Renal cortical epithelial cell (primary cell): ENCODE measurements at regions not wholly inside any gene's neighbourhood (a gene's known extent, or its start where the extent isn't known, plus 50 kb on each side); places are given as distances from the start of the nearest gene placed in this dataset.

Experiments
- DNase-seq: peaks from one replicate; pipeline ENCODE4 v3.0.0-alpha.2; 2011; ENCODE audit warnings: low read depth

DNA sequence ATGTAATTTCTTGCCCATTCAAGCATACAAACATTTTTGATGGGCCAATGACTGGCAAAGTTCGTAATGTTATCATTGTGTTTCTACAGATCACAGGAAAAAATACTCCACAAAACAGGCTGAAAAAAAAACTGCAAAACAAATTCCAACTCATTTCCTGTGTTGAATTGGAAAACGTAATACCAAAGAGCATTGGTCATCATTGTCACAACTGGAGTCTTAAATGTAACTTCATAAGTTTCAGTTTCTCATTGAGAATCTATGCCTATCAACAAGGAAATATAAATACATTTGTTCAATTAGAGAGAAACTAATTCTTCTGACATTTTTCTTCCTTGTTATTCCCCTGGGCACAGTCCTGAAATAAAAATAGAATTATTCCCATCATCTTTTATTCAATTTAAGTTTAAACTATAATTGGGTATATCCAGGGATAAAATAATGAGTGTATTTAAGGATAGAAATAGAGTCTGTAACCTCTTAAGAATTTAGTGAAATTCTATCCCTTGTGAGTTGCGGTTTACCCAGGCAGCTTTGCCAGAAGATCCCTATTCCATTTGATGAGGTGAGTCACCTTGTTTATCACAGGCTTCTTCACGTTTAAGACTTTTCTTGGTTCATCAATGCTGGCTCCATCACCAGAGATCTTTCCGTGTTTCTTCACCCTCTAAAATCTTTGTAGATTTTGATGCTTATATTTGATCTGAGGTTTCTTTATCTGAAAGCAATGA lies 112.7 kb upstream of the ITGA1 start:
- DNase-seq: peak; percentile 86

DNA sequence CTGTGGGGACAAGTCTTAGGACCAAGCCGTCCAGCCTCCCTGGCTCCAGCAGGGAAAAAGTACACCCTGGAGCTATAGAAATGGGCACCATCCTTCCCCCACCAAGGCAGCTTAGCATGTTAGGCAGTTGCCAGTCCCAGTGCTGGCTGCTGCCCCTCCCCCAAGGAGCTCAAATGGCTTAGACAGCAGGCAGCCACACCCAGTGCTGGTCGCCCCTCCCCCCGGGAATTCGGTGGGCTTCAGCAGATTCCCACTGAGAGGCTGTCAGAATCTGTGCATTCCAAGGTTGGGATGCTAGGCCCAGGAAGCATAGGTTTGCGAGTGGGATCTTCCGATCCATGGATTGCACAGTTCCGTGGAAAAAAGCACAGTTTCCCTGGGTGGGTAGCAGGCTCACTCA lies 105.2 kb upstream of the ITGA1 start:
- no peak for DNase-seq

DNA sequence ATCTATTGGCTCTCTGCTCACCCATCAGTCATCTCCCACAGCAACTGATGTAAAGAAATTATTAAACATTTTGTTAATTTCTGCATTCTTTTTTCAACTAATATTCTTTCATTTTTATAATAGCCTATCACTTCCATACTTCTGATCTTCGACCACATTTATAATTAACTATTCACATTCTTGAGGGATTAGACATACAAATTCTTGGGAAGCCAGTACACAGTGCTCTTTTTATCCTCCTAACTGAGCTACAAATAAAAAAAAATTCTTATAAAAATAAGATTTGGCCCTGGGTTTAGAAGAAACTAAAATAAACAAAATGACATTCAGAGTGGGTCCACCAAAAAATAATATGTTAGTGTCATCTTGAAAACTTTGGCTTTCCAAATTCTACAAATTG lies 103.7 kb upstream of the ITGA1 start:
- peak; percentile 63 for DNase-seq

DNA sequence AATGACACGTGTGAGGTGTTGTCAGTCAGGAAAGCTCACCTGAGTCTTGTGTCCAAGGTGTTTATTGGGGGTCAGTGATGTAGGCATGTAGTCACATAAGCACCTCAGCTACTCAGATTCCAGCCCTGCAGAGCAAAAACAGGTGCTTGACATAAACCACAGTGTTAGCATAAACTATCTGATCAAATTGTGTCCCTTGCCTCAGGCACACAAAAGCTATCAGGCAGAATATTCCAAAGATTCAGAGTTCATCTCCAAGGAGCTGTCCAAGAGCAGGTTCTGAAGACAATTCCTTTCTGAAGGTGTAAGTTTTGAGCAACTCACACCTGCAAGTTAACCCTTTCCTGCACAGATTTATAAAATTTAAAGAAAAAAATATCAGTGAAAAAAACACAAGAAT lies 102.2 kb upstream of the ITGA1 start:
- DNase-seq: no peak

DNA sequence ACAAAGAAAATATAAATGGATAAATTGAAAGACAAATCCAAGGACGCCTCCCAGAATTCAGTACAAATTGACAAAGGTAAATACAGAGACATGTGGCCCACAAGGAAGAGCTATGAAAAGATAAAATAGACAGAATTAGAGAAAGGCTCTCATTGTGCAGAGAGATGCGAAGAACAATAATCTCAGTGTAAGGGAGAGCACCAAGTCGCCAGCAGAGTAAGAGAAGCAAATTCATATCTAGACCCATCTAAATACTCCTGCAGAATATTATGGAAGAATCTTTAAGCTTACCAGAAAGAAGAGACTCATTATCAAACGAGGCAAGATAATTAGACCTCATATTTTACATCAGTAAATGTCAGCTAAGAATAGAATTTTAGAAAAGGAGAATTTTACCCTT lies 101.7 kb upstream of the ITGA1 start:
- no peak for DNase-seq

DNA sequence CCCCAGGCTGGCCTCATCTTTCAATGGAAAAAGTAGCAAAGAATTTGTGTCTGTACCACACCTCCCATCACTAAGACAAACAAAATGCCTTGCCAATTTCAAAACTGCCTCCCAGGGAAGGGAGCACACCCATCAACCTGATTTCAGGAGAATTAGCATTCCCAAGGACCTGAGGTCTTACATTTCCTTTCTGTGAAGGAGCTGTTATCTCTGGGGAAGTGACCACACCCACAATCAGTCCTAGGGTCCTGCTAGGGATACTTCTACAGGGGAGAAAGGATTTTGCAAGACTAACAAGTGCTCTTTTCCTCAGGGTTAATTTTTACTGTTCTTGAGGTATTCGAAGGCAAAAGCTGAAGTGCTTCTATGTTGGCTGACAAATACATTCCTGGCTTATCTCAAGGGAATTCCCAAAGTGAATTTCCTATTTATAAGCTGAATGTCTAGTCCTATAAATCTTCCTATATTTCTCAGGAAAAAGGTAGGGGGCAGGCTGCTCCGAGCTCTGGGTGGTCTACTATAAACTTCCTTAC lies 97.4 kb upstream of the ITGA1 start:
- DNase-seq: no peak

DNA sequence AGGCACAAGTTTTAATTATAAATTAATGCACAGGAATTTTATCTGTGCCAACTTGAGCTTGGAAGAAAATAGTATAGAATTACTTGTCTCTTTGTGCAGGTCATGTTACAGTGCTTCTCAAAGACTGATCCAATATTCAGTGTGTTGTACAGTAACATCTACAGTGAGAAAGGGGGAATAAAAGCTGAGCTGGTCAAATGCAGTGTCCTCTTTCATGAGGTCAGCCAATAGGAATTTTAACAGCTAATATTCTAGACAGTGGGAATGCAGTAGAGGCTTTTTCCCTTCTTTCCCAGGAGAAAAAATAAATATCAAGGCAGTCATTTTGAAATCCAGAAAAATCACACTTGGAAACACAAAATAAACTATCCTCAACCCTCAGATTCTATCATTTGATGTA lies 95.7 kb upstream of the ITGA1 start:
- no peak for DNase-seq

DNA sequence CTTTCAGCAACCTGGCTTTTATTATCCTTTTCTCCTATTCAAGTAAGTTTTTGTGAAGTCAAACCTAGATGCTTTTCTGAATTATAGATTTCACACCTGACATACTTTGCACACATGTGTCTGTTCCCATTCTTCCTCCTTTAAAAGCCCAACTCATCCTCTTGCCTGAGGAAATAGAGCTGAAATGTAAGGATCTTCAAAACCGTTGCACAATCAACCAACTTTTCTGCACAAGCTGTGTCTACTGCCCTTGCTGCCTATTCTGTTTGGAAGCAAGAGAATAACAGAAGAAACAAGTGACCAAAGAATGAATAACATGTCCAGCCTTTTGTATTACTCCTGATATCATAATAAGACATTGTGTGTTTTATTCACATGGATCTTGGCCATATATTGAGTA lies 95.1 kb upstream of the ITGA1 start:
- no peak for DNase-seq

DNA sequence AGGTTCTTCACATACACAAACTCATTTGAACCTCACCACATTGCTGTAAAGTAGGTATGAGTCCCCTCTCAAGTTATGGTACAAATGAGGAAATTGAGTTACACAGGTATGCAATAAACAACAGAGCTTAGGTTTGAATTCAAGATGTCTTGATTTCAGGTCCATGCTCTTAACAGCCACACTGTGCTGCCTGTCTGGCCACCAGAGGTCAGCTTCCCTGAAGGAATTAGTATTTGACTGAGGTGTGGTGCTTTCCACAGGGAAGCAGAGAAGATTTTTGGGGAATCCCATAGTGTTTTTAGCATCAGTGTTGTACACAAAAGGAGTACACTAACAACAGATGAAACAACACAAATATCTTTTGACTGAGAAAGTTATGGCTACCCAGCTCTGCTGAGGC lies 94.4 kb upstream of the ITGA1 start:
- peak; percentile 29 for DNase-seq

DNA sequence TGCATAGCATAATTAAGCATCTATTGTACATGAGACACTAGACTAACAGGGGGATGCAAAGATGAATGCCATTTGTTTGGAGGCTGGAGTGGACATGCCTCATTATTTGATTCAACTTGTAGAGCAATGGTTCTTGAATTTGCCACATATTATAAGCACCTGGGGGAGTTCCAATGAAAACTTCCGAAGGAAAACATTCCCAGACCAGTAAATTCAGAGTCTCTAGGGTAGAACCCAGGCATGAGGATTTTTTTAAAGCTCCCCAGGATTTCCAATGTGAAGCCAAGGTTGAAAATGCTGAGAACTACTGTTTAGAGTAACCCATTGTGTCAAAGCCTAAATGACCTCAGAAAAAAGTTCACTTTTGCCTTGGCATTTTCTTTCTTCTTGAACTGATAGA lies 93.9 kb upstream of the ITGA1 start:
- DNase-seq: no peak

DNA sequence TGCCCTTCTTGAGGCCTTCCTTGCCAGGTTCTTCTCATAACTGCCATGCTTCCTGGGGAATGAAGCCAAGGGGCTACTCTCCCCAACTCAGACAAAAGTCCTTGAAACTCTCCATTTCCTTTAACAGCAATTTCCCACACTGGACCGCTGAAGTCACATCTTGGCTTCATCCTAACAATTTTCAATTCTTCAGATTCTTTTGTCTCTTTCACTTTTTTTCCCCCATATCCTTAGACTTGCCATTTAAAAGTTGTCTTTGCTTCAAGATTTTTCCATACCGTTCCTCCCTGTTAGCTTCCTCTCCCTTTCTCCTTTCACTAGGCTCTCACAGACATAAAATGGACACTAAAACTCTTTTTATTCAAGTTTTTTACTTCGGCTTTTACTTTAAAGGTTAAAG lies 93.1 kb upstream of the ITGA1 start:
- DNase-seq: no peak

DNA sequence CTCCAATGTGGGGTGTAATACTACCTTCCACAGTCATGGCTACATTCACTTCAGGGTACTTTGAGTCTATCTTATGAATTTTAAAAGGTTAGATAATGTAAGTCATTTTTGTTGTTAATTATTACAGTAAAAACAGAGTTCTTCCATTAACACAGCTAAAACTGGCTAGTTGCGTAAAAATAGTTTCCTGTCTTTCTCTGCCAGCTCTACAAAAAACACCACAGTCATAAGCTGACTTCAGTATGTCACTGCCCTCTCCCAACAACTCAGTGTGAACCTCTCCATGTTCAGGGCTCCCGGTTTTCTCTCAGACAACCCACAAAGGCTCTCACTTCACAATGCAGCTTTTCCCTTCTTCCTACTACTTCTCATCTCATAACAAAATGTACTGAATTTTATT lies 84.8 kb upstream of the ITGA1 start:
- peak; percentile 37 for DNase-seq

DNA sequence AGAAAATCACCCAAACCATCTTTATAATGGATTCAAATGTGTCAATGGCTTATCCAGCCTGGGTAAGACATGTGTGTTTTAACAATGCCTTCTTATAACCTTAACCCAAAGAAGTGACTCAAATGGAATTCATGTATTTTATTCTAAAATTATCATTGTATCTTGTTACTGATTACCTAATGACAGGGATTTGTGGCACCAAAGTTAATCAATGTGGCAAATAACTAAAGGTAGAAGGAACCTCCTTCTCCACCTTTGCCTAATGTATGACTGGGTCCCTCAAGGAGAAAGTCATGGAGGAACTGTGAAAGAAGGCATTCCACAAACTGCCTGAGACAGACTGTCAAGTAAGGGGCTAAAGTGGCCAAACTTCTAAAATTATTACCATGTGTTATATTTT lies 84.4 kb upstream of the ITGA1 start:
- DNase-seq: peak; percentile 37

DNA sequence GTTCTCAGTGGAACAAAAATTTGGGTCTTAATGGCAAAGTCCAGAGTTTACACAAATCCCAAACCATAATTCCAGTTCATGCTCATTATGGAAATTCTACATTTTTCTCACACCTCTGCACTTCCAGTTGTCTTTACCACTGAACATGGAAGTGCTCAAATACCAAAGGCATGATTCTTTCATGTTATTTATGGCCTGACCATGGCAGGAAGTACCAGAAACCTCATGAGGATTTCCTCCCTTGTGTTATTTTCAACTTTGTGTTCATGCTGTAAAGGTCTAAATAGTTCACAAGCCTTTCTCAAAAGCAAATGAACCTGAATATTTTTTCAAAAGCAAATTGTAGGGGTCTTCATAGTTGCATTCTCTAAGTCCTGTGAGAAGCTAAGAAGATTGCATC lies 82.0 kb upstream of the ITGA1 start:
- DNase-seq: peak; percentile 24

DNA sequence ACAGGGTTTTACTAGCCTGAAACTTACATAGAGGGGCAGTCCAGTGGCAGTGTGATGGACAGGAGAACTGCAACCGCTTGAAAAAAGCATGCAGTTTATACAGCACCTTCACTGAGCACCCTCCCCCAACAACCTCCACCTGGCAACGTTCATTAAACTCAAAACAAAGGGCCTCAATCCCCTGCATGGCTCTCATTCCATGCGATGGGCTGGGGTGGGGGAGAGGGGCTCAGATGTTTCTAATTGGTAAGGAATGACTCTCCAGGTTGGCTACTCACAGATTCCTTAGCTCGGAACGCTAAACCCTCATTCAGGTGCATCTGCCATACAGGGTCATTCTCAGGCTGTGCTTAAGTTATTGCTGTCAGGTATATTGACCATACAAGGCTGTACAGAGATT lies 80.9 kb upstream of the ITGA1 start:
- no peak for DNase-seq

DNA sequence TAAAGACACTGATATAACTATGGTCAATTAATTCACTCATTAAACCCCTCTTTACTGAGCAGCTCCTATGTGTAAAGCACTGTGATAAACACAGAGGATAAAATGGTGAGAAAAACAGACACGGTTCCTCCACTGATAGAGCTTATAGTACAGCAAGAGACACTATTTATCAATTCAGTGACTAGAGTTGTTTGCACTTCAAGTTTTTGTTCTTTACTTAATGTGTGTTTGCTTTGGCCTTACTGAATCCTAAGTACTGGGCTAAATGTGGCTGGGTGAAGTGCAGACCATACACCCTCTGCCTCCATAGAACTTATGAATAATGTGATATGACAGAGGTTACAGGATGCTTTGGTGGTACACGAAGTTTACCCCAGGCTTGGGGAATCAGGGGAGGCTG lies 80.1 kb upstream of the ITGA1 start:
- no peak for DNase-seq

DNA sequence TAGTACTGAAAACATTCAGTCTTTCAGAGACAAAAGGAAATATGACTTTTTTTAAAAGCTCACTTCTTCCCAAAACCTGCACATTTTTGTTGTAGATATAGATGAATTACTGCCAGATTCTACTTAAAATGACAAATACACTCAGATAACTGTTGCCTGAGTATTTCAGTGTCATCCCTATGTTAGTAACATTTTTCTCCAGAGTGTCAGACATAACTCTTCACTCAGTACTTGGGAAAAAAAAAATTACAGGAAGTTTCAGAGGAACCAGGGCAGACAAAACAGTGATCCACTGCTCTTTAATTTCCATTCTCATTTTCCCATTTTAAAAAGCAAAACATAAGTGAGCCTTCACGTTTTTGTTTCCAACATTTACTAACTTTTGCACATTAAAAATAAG lies 79.3 kb upstream of the ITGA1 start:
- no peak for DNase-seq

DNA sequence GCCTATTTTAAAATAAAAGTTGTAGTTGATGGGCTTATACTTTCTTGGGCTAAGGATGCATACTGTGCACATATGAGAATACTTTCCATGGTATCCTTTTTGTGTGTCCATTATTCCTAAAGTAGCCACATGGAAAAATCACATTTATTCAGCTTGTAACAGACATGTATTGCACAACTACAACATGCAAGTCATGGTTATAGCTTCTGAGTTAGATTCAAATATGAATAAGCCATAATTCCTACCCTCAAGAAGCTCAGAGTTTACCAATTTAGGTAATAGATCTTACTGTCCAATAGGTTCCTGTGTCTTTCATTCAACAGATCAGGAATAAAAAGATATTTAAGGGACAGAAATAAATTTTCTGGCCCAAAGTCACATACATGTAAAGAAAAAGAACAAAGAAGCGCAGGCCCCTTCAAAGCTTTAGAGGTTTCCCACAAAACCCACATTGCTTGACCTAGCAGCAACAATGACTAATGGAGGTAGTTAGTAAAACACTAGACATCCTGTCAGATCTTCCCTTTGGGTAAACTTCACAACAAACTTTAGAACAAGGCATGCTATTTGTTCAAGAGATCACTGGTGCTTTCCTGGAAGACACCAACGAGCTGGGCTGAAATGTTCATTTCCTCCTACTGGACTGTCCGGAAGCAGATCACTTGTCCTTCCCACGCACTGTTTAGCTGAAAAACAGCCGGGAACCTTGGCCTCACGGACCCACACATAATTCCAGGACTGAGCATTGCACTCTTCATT lies 78.4 kb upstream of the ITGA1 start:
- peak; percentile 84 for DNase-seq

DNA sequence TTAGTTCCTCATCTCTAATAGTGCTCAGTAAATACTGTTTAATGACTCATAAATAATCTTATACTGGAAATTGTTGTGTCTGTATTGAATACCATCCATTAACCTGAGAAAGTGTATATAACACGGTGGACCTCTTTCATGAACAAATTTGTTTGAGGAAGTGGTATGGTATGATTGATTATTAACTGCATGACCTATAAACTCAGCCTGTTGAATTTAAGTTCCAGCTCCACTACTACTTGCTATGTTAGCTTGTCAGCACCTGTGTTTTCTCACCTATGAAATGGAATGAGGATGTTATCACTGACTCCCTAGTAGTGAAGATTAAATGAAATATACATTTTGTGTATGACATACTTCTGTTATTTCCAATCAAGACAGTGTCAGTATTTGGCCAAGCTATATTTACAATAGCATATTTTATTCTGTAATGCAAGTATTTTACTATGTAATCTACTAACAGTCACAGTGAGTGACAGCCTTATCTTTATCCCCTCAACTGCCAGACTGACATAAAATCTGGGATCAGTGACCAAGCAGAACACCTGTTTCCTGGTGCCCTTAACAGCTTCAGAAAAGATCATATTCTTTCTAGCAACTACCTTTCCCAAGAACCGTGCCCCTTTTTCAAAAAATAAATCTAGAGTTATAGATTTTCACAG lies 77.3 kb upstream of the ITGA1 start:
- peak; percentile 44 for DNase-seq

DNA sequence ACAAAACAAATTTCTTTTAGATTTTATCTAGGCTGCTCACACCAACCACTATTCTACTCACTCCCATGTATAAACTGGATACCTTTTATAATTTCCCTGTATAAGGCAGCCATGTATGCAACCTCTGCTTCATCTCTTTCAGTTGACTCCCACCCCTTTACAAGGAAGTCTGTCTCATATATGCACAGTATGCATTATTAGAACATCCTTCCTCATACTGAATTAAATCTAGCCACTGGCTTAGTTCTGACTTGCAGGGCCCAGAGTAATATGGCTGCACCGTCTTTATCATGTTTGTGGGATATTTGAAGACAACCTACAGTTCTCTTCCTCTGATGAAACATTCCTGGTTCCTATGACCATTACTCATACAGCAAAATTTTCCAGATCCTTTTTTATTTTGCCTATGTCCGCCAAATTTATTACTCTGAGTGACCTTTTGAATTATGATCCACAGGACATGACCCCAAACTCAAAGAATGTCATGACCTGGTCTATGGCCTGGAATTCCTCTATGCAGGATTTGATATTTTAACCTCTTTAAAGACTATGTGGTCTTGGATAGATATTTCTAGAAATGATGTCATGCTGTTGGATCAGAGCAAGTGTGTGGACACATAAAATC lies 76.6 kb upstream of the ITGA1 start:
- no peak for DNase-seq

DNA sequence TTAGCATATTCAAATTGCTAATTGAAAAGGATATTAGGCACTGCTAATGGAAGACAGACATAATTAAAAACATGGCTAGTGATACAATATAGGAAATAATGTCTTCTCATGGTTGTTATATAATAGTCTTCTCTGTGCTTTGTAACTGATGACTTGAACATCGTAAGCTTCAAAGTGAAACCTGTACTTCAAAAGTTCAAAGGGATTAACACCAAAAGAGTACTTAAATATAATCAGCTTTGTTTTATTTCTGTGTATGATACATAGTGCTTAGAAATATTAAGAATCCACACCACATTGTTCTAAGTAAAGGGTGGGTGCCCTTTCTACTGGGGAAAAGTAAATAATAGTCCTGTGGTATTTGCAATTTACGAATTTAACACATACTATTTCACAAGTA lies 75.4 kb upstream of the ITGA1 start:
- no peak for DNase-seq

DNA sequence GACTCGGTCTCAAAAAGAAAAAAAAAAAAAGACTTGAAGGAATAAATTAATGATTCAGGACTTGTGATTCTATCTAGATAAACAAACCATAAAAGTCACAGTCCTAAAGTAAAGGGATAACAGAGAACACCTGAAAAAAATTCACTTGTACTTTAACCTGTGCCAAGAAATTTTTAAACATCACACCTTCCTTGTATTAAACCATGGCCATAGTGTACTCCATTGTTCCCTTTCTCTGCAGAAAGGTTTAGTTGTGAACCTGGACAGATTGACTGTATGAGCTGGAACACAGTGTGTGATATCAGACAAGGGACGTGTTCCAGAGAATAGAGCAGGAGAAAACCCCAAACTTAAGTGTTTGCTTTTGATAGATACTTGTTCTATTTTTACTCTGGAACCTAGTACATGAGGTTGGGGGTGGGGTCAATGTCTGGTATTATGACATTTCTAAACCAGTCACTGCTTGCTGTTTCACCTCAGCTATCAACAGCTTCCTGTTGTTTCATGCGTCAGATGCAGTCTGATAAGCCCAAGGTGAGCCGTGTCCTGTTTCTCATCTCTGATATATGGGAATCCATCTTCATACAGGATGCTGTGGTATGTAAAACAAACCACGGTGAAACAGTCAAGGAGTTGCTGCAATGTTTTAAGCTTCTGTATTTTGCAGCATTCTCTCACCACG lies 62.5 kb upstream of the ITGA1 start:
- peak; percentile 11 for DNase-seq
